ENCODE measurements at regions not wholly inside any gene's neighbourhood (a gene's known extent, or its start where the extent isn't known, plus 50 kb on each side); places are given as distances from the start of the nearest gene placed in this dataset.

DNA sequence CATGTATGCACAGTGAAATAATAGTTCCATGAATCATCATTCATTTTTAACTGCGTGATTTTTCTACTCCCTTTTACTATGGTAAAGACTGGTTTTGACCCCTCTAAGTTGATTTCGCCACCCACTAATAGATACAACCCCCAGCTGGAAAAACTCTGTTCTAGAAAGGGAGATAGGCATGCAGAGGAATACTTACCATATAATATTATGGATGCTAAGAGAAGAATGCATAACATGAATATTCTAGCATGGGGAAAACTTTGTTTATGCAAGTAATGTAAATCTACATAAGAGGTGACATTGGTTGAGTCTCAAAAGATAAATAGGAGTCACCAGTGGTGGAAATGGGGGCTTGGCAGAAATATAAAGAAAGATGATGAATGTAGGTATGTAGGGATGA, 97.3 kb upstream of the MBL2 start:
- DNase-seq (ENCODE audit: low read depth in 2 of 2): no peak
- H3K4me3 ChIP-seq (replicated peaks in 1 of 2; ENCODE audit: low read depth in 2 of 2, low read length in 2 of 2): no peak overlapping the region
- TF ChIP-seq CTCF (IDR thresholded peaks at IDR 0.05; ENCODE audit: low read depth, low read length): no peak

DNA sequence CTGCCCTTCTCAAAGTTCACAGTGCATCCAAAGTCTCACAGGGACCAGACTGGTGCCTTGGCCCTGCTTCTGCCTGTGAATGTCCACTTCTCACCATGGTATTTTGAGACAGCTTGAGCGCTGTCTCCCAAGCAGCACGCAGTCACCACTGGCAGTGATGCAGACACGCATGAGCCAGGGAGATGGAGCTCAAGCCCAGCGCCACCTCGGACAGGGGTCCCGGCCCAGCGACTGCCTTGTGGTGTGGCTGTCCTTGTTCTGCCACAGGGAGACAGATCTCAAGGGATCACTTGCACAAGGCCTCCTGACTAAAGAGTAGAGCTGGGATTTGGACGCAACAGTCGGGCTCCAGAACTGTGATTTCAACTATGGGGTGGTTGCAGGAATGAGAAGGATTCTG, 92.6 kb upstream of the MBL2 start:
- no peak overlapping the region for H3K4me3 ChIP-seq (replicated peaks in 1 of 2; ENCODE audit: low read depth in 2 of 2, low read length in 2 of 2)
- no peak for DNase-seq (ENCODE audit: low read depth in 2 of 2)
- no peak for TF ChIP-seq CTCF (IDR thresholded peaks at IDR 0.05; ENCODE audit: low read depth, low read length)

- H3K4me3 ChIP-seq (replicated peaks in 1 of 2; ENCODE audit: low read depth in 2 of 2, low read length in 2 of 2): no peak overlapping the region
- DNase-seq (ENCODE audit: low read depth in 2 of 2): peak; percentile 90 to 92
- no peak for TF ChIP-seq CTCF (IDR thresholded peaks at IDR 0.05; ENCODE audit: low read depth, low read length)
Measured at GRCh38 chr10:52864201-52865106, 91.9 kb upstream of the MBL2 start.

DNA sequence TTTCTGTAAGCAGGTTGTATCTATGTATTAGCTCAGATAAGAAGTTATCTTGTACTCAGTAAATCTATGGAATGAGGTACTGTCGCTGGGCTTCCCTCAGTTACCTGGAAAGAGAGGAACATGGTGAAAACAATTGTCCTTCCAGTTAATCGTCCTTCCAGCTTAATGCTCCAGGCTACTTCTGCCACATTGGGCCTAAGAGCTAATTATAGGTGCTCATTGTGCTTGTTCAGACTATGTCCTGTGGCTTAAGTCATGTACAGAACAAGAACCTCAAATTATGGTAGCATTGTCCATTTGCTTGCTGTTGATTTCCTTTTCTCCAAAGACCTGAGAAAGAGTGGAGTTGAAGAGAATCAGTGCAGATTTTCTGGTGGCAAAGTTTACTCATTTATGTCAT, 86.1 kb upstream of the MBL2 start:
- no peak for DNase-seq (ENCODE audit: low read depth in 2 of 2)
- H3K4me3 ChIP-seq (replicated peaks in 1 of 2; ENCODE audit: low read depth in 2 of 2, low read length in 2 of 2): no peak overlapping the region
- TF ChIP-seq CTCF (IDR thresholded peaks at IDR 0.05; ENCODE audit: low read depth, low read length): no peak

DNA sequence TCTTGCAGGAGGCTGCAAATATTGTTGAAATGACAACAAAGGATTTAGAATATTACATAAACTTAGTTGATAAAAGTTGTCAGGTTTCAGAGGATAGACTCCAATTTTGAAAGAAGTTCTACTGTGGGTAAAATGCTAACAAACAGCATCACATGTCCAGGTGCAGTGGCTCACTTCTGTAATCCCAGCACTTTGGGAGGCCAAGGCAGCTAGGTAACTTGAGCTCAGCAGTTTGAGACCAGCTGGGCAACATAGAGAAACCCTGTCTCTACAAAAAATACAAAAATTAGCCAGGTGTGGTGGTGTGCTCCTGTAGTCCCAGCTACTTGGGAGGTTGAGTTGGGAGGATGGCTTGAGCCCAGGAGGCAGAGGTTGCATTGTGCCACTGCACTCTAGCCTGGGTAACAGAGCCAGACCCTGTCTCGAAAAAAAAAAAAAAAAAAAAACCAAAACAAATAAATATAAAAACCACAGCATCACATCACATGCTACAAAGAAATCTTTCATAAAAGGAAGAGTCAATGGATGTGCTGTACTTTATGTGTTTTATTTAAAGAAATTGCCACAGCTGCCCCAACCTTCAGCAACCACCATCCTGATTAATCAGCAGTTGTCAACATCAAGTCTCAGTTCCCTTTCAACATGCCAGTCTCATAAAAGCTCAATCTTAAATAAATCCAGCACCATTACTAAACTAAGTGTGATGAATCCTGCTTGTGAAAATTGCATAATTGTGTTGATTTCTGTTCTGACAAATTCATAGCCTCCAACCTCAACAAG, 83.2 kb upstream of the MBL2 start:
- H3K4me3 ChIP-seq (replicated peaks in 1 of 2; ENCODE audit: low read depth in 2 of 2, low read length in 2 of 2): no peak overlapping the region
- no peak for DNase-seq (ENCODE audit: low read depth in 2 of 2)
- no peak for TF ChIP-seq CTCF (IDR thresholded peaks at IDR 0.05; ENCODE audit: low read depth, low read length)

DNA sequence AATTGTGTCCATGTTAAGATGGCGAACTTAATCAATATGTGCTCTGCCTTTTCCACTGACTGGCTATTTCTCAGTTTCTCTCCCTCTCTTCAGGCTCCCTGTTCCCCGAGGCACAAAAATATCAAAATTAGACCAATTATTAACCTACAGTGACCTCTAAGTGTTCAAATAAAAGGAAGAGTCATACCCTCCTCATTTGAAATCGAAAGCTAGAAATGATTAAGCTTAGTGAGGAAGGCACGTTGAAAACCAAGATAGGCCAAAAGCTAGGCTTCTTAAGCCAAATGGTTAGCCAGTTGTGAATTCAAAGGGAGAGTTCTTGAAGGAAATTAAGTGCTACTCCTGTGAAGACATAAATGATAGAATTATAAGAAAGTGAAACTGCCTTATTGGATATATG, 81.1 kb upstream of the MBL2 start:
- DNase-seq (ENCODE audit: low read depth in 2 of 2): no peak
- no peak for TF ChIP-seq CTCF (IDR thresholded peaks at IDR 0.05; ENCODE audit: low read depth, low read length)
- H3K4me3 ChIP-seq (replicated peaks in 1 of 2; ENCODE audit: low read depth in 2 of 2, low read length in 2 of 2): no peak overlapping the region

Data from cardiac fibroblast (primary cell).